Type B pancreatic cell (in vitro differentiated cells): ENCODE measurements at regions not wholly inside any gene's neighbourhood (a gene's known extent, or its start where the extent isn't known, plus 50 kb on each side); places are given as distances from the start of the nearest gene placed in this dataset.

Experiments
- DNase-seq: peaks from one replicate; pipeline ENCODE4 v3.0.0; 2021; ENCODE audit warnings: mixed read lengths; ENCODE audit not compliant: unreplicated experiment; ENCODE audit errors: extremely low spot score
- H3K27ac Mint-ChIP-seq: 2 replicates; pipeline ENCODE4 v1.8.0; 2021; ENCODE audit warnings: mild to moderate bottlenecking, mixed read lengths
- H3K27me3 Mint-ChIP-seq: 2 replicates; pipeline ENCODE4 v1.8.0; 2021; ENCODE audit warnings: mixed read lengths
- H3K36me3 Mint-ChIP-seq: 2 replicates; pipeline ENCODE4 v1.8.0; 2021; ENCODE audit warnings: mixed read lengths
- H3K4me1 Mint-ChIP-seq: one replicate; pipeline ENCODE4 v1.8.0; 2021; ENCODE audit warnings: mixed read lengths; ENCODE audit not compliant: unreplicated experiment
- H3K4me3 Mint-ChIP-seq: 2 replicates; pipeline ENCODE4 v1.8.0; 2021; ENCODE audit warnings: mild to moderate bottlenecking, mixed read lengths
- H3K9me3 Mint-ChIP-seq: 2 replicates; pipeline ENCODE4 v1.8.0; 2021; ENCODE audit warnings: mixed read lengths
- TF ChIP-seq, protein P1 (sequence below): fragments of 200-600 bp; sonication (generic); conservative IDR thresholded peaks from 2 replicates; pipeline ENCODE4 v1.5.0; 2021; ENCODE audit warnings: antibody characterized with exemption, mild to moderate bottlenecking

DNA sequence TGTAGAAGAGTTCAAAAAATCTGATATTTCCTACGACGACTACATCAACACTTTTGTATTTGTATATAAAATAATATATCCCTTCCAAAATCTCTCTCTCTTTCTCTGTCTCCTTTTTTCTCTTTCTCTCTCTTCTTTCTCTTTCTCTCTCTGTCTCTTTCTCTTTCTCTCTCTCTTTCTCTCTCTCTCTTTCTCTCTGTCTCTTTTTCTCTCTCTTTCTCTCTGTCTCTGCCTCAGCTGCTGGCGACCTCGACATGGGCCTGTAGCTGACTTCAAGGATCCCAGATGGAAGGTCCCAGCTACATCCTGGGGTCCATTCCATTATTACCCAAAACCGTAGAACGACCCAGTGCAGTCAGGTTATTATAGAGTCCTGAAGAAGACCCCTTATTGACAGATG, 90.0 kb downstream of the CD24 start:
- DNase-seq, result no peak
- Mint-ChIP-seq H3K9me3 (no peaks in the 10 kb centered on the region), H3K4me1 (peaks cover 61% of the 10 kb centered on the region), H3K4me3 (peak overlapping the region; percentile 30), H3K36me3 (peaks cover 3% of the 10 kb centered on the region), H3K27me3 (no peaks in the 10 kb centered on the region), H3K27ac (peak overlapping the region; percentile 35)
- TF ChIP-seq, protein P1, sequence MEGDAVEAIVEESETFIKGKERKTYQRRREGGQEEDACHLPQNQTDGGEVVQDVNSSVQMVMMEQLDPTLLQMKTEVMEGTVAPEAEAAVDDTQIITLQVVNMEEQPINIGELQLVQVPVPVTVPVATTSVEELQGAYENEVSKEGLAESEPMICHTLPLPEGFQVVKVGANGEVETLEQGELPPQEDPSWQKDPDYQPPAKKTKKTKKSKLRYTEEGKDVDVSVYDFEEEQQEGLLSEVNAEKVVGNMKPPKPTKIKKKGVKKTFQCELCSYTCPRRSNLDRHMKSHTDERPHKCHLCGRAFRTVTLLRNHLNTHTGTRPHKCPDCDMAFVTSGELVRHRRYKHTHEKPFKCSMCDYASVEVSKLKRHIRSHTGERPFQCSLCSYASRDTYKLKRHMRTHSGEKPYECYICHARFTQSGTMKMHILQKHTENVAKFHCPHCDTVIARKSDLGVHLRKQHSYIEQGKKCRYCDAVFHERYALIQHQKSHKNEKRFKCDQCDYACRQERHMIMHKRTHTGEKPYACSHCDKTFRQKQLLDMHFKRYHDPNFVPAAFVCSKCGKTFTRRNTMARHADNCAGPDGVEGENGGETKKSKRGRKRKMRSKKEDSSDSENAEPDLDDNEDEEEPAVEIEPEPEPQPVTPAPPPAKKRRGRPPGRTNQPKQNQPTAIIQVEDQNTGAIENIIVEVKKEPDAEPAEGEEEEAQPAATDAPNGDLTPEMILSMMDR, result no peak

DNA sequence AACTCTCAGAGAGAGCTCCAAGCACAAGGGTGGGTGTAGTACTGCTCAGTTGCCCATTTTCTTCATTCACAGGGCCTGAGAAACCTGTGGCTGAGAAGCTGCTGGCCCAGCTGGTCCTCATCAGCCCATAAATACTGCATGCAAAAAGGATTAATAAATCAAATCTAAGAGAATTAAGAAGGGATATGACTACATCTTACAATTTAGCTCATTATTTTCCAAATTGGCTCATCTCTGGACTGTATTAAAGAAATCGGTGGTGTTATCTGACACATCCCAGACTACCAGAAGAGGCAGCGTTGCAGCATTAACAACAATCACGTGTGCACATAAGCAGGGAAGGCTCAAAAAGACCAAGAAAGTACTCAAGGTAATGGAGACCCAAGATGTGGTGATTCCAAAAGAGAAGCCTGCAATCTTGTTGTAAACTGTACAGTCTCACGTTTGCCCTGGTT, 90.7 kb downstream of the CD24 start:
- Mint-ChIP-seq H3K36me3 (peaks cover 5% of the 10 kb centered on the region), H3K4me1 (peaks cover 61% of the 10 kb centered on the region), H3K4me3 (no peak overlapping the region), H3K9me3 (peaks cover 2% of the 10 kb centered on the region), H3K27me3 (no peaks in the 10 kb centered on the region), H3K27ac (peak overlapping the region; percentile 89)
- DNase-seq, result no peak
- TF ChIP-seq, protein P1, result peak; percentile 54

DNA sequence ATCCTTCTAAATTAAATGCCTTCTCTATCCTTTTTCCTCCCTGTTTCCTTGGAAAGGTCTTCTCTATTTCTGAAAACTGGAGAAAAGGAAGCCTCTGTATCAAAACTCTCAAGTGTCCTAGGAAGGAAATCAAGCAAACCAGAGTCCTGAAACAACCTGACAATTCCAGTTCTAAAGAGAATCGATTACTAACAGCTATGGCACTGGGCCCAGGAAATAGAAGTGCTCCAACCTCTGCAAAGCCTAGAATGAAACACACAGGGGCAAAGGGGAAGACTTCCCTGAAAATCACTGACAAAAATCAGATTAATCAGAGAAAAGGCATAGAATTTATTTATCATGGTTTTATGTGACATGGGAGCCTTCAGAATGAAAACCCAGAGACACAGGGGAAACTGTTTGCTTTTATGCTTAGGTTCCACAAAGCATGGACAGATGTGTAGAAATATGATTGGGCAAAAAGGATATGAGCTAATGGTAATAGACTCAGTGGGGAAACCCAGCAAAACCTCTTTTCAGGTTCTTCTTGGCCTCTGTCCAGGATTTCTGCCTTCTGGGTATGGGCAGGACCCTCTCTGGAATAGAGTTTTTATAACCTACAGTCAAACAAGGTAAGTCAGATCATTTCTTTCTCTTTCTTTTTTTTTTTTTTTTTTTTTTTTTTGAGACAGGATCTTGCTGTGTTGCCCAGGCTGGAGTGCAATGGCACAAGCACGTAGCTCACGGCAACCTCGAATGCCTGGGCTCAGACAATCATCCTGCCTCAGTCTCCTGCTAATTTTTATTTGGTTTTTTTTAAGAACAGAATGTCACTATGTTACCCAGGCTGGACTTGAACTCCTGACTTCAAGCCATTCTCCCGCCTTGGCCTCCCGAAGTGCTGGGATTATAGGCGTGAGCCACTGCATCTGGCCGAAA, 91.7 kb downstream of the CD24 start:
- TF ChIP-seq, protein P1, result no peak
- Mint-ChIP-seq H3K4me1 (peaks cover 56% of the 10 kb centered on the region), H3K9me3 (peaks cover 7% of the 10 kb centered on the region), H3K4me3 (peak overlapping the region; percentile 30), H3K27ac (peak overlapping the region; percentile 89), H3K36me3 (peaks cover 10% of the 10 kb centered on the region), H3K27me3 (no peaks in the 10 kb centered on the region)
- DNase-seq, result no peak

DNA sequence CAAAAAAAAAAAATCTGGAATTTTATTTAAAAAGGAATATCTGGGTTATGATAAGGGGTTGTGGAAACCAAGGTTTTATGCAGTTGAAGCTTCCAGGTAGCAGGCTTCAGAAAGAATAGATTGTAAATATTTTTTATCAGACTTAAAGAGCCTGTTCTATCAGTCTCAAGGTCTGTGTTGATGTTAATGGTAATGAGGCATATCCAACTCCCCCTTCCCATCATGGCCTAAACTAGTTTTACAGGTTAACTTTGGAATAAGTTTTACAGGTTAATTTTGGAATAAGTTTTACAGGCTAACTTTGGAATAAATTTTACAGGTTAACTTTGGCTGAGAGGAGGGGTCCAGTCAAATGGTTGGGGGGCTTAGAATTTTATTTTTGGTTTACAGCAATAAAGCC, 92.4 kb downstream of the CD24 start:
- no peaks in the 10 kb centered on the region for H3K27me3 Mint-ChIP-seq
- peak overlapping the region; percentile 89 for H3K27ac Mint-ChIP-seq
- peaks cover 7% of the 10 kb centered on the region for H3K9me3 Mint-ChIP-seq
- peak overlapping the region; percentile 77 for H3K4me3 Mint-ChIP-seq
- no peak for DNase-seq
- H3K36me3 Mint-ChIP-seq, result peaks cover 10% of the 10 kb centered on the region
- TF ChIP-seq, protein P1, result no peak
- peaks cover 52% of the 10 kb centered on the region for H3K4me1 Mint-ChIP-seq

DNA sequence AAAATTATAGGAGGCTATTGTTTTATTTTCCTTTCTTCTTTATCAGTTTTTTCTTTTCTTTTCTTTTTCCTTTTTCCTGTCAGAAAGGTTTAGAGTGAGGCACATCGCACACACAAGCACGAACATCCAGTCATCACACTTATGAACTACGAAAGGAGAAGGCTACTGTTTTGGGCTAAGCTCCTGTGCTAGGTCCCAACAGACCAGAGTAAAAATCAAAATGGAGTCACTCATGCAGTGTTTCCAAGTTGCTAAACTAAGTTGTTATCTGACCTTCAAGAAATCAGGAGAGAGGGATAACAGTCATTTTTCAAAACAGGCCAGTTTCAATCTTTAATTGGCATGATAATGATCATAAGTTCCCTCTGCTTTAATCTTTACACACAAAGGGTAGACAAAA, 93.6 kb downstream of the CD24 start:
- Mint-ChIP-seq H3K27me3 (no peaks in the 10 kb centered on the region), H3K4me1 (peaks cover 40% of the 10 kb centered on the region), H3K36me3 (peaks cover 10% of the 10 kb centered on the region), H3K4me3 (no peak overlapping the region), H3K9me3 (peaks cover 11% of the 10 kb centered on the region), H3K27ac (no peak overlapping the region)
- TF ChIP-seq, protein P1, result no peak
- no peak for DNase-seq
